ENCODE measurements at regions not wholly inside any gene's neighbourhood (a gene's known extent, or its start where the extent isn't known, plus 50 kb on each side); places are given as distances from the start of the nearest gene placed in this dataset.

DNA sequence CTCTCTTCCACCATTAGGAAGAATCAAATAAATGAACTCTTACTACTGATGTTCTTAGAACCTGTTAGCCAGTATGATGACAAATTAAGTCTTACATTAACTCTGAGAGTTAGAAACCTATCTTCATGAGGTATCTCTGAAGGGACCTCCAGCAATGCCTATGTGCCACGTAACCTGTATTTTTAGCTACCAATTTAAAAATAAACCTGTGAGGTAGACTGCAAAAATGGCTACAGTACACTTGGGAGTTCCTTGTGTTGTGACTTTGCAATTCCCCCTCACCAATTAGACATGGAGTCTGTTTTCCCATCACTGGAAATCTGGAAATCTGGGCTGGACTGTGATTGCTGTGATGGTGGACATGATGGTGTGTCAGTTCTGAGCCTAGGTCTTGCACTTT, 143.7 kb upstream of the MPHOSPH6 start:
- no peak overlapping the region for H3K27ac ChIP-seq (ENCODE audit: low read length)
- no peaks in the 10 kb centered on the region for H3K27me3 ChIP-seq (ENCODE audit: control insufficient read depth, insufficient read depth, low read length)
- H3K4me1 ChIP-seq (ENCODE audit: control insufficient read depth, insufficient read depth, low read length) = no peaks in the 10 kb centered on the region
- H3K36me3 ChIP-seq (ENCODE audit: control insufficient read depth, insufficient read depth, low read length) = no peaks in the 10 kb centered on the region
- H3K9me3 ChIP-seq (ENCODE audit: control insufficient read depth, insufficient read depth, low read length) = no peaks in the 10 kb centered on the region
- WGBS (ENCODE audit: insufficient coverage, insufficient read length) = no CpG with 5 or more reads among the region's 1 CpG
- H3K4me3 ChIP-seq (ENCODE audit: low read length) = no peak overlapping the region
- no peak for DNase-seq (ENCODE audit: low read depth, low spot score)

DNA sequence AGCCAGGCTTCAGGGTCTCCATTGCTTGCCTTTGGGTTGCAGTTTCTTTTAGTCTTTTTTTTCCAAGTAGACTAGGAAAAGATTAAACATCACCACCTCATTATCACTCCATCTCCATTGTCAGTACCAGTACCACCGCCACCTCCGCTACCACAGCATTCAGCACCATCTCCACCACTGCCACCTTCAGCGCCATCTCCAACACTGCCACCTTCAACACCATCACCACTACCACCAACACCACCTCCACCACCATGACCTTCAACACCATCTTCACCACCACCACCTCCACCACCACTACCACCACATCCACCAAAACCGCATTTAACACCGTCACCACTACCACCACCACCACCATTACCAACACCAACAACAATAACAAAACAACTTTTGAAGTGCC, 141.5 kb upstream of the MPHOSPH6 start:
- Histone ChIP-seq H3K4me3 (ENCODE audit: low read length) (no peak overlapping the region), H3K4me1 (ENCODE audit: control insufficient read depth, insufficient read depth, low read length) (no peaks in the 10 kb centered on the region), H3K27me3 (ENCODE audit: control insufficient read depth, insufficient read depth, low read length) (no peaks in the 10 kb centered on the region), H3K9me3 (ENCODE audit: control insufficient read depth, insufficient read depth, low read length) (no peaks in the 10 kb centered on the region), H3K36me3 (ENCODE audit: control insufficient read depth, insufficient read depth, low read length) (no peaks in the 10 kb centered on the region), H3K27ac (ENCODE audit: low read length) (no peak overlapping the region)
- WGBS (ENCODE audit: insufficient coverage, insufficient read length) = 100% methylated on average over 1 of the region's 5 CpGs
- DNase-seq (ENCODE audit: low read depth, low spot score) = no peak

DNA sequence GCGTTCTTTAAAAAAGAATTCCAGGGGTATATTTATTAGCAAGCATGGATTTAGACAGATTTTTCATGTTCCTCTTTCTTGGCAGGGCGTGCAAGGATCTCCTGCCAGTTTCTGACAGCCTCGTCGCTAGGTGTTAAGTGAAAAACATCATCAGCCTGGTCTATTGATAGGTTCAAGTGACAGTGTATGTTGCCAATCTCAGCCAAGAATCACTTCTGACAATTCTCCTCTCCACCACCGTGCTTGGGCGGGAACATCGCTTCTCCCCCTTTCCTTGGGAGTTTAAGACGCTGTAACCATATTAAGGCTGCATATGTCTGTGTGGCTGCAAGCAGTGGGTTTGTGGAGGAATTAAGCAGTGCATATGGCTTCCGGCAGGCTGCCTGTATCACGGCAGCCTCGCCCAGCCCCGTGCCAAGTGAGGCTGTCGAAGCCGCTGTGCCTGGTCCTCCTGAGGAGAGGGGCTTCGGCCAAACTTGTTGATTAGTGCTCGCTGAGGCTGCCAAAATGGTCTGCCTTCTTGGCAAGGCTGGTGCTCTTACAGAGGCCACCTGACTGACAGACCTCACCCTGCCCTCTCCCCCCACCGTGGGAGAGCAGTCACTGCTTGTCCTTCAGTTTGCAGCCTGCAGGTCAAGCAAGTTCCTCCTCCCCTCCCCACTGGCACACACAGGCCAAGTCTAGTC, 132.2 kb upstream of the MPHOSPH6 start:
- DNase-seq (ENCODE audit: low read depth, low spot score) = no peak
- Histone ChIP-seq H3K27me3 (ENCODE audit: control insufficient read depth, insufficient read depth, low read length) (no peaks in the 10 kb centered on the region), H3K9me3 (ENCODE audit: control insufficient read depth, insufficient read depth, low read length) (no peaks in the 10 kb centered on the region), H3K4me1 (ENCODE audit: control insufficient read depth, insufficient read depth, low read length) (no peaks in the 10 kb centered on the region), H3K27ac (ENCODE audit: low read length) (no peak overlapping the region), H3K4me3 (ENCODE audit: low read length) (no peak overlapping the region), H3K36me3 (ENCODE audit: control insufficient read depth, insufficient read depth, low read length) (no peaks in the 10 kb centered on the region)
- WGBS (ENCODE audit: insufficient coverage, insufficient read length) = no CpG with 5 or more reads among the region's 17 CpGs

DNA sequence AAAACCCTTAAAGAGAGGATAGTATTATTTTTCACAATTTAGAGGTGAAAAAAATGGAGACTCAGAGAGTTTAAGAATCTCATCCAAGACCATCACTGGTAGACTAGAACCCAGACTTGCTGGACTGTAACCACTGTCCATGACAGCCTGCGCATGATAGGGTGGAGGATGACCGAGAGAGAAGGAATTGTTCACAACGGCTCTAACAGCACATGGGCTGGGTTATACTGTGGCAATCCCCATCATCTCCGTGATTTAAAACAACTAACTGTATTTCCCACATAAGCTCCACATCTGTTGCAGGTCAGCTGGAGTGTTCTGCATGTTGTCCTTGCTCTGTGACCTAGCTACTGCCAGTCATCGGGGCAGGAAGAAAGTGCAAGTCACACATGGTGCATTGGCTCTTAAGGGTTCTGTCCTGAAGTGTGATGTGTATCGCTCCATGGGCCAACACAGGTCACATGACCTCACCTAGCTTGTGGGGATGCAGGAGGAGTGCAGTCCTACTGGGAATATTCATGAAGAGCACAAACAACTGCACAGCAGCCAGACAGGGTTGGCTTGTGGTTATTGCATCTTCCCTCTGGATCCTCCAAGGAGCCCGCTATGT, 131.2 kb upstream of the MPHOSPH6 start:
- no peaks in the 10 kb centered on the region for H3K27me3 ChIP-seq (ENCODE audit: control insufficient read depth, insufficient read depth, low read length)
- WGBS (ENCODE audit: insufficient coverage, insufficient read length) = no CpG with 5 or more reads among the region's 7 CpGs
- no peak overlapping the region for H3K27ac ChIP-seq (ENCODE audit: low read length)
- no peaks in the 10 kb centered on the region for H3K4me1 ChIP-seq (ENCODE audit: control insufficient read depth, insufficient read depth, low read length)
- DNase-seq (ENCODE audit: low read depth, low spot score) = no peak
- no peaks in the 10 kb centered on the region for H3K9me3 ChIP-seq (ENCODE audit: control insufficient read depth, insufficient read depth, low read length)
- H3K36me3 ChIP-seq (ENCODE audit: control insufficient read depth, insufficient read depth, low read length) = no peaks in the 10 kb centered on the region
- no peak overlapping the region for H3K4me3 ChIP-seq (ENCODE audit: low read length)

DNA sequence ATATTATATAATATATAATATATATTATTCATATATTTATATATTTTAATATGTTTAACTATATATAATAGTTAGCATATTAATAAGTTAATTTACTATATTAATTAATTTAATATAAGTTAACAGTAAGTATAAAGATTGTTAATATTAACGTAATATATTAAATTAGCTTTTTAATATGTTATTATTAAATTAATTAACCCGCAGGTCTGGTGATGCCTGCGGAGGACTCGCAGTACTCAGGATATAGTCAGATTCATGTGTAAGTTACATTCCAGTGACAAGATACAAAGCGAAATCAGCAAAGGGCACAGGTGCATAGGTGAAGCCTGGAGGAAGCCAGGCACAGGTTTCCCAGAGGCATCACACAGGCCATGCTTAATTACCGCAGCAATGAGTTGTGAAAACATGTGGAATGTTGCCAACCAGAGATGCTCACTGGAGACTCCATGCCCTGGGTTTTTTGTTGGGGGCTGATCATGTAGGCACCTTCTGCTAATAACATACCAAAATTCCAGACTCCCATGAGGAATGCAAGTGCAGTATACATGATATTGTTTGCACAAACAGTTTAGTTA, 130.4 kb upstream of the MPHOSPH6 start:
- Histone ChIP-seq H3K27me3 (ENCODE audit: control insufficient read depth, insufficient read depth, low read length) (no peaks in the 10 kb centered on the region), H3K27ac (ENCODE audit: low read length) (no peak overlapping the region), H3K36me3 (ENCODE audit: control insufficient read depth, insufficient read depth, low read length) (no peaks in the 10 kb centered on the region), H3K9me3 (ENCODE audit: control insufficient read depth, insufficient read depth, low read length) (no peaks in the 10 kb centered on the region), H3K4me3 (ENCODE audit: low read length) (no peak overlapping the region), H3K4me1 (ENCODE audit: control insufficient read depth, insufficient read depth, low read length) (no peaks in the 10 kb centered on the region)
- DNase-seq (ENCODE audit: low read depth, low spot score) = no peak
- WGBS (ENCODE audit: insufficient coverage, insufficient read length) = no CpG with 5 or more reads among the region's 6 CpGs

DNA sequence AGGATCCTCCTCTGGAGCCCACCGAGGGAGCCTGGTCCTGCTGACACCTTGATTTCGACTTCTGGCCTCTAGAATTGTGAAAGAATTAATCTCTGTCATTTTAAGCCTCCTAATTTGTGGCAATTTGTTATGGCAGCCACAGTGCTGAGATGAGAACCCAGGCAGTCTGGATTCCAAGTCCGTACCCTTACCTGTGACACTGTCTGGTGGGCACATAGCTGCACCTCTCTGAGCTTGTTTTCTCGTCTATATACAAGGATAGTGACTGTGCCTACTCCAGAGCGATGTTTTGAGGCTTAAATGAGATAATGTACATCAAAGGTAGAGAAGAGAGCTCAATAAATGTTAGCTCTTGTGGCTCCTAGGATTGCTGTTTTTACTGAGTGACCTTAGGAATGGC, 128.4 kb upstream of the MPHOSPH6 start:
- no peak for DNase-seq (ENCODE audit: low read depth, low spot score)
- Histone ChIP-seq H3K4me1 (ENCODE audit: control insufficient read depth, insufficient read depth, low read length) (no peaks in the 10 kb centered on the region), H3K27me3 (ENCODE audit: control insufficient read depth, insufficient read depth, low read length) (no peaks in the 10 kb centered on the region), H3K4me3 (ENCODE audit: low read length) (no peak overlapping the region), H3K36me3 (ENCODE audit: control insufficient read depth, insufficient read depth, low read length) (no peaks in the 10 kb centered on the region), H3K27ac (ENCODE audit: low read length) (no peak overlapping the region), H3K9me3 (ENCODE audit: control insufficient read depth, insufficient read depth, low read length) (no peaks in the 10 kb centered on the region)
- WGBS (ENCODE audit: insufficient coverage, insufficient read length) = no CpG with 5 or more reads among the region's 5 CpGs

DNA sequence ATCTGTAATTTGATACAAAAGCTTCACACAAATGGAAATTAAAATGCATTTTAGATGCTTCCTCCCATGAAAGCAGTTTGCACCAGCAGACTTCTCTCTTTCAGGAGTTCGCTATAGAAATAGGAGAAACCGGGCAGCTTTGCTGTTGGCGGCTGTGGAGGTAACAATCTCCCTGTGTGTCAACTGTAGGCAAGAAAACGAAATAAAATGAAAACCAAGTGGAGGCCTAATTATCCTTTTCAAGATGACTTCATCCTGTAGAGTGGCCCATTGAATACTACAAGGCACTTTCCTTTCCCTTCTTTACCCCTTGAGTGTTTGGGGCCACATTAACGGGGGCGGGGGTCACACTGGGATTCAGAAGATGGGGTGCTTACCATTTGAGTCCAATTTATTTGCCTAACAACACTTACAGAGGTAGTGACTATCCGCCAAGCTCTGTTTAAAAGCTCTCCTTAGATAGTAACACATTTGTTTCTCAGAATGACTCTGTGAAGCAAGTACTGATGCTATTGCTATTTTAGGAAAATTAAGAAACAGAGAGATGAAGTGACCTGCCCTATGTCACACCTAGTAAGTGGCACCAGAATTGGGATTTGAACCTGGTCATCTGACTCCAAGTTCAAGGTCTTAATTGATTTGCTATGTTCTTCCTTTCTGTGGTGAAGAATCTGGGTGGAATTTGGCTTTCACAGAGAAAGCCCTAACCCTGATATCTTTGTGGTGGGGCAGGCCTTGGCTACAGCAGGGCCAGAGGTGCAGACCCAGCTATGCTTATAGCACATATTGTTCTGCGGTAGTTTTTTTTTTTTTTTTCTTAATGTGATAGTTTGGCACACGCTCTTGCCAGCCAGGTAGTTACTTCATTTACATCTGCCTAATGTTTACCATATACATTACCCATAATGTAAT, 125.5 kb upstream of the MPHOSPH6 start:
- H3K4me1 ChIP-seq (ENCODE audit: control insufficient read depth, insufficient read depth, low read length) = no peaks in the 10 kb centered on the region
- H3K36me3 ChIP-seq (ENCODE audit: control insufficient read depth, insufficient read depth, low read length) = no peaks in the 10 kb centered on the region
- no peaks in the 10 kb centered on the region for H3K9me3 ChIP-seq (ENCODE audit: control insufficient read depth, insufficient read depth, low read length)
- H3K4me3 ChIP-seq (ENCODE audit: low read length) = no peak overlapping the region
- no peak overlapping the region for H3K27ac ChIP-seq (ENCODE audit: low read length)
- DNase-seq (ENCODE audit: low read depth, low spot score) = no peak
- WGBS (ENCODE audit: insufficient coverage, insufficient read length) = no CpG with 5 or more reads among the region's 9 CpGs
- no peaks in the 10 kb centered on the region for H3K27me3 ChIP-seq (ENCODE audit: control insufficient read depth, insufficient read depth, low read length)

DNA sequence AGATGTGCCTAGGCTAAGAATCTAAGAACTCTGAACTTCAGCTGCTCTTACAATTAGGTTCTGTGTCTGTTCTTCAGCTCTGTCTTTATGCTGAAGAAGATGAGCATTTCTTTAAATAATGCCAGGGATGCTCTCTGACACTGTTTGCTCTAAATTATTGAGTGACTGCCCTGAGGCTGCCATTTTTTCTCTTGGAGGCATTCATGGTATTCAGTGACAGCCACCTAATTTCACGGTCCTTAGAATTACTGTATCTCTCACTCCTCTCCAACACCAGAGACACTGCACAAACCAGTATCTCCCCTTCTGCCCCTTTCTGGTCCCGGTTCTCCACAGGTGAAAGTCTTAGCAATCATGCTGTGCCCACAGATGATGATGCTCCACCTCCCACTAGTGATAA, 123.6 kb upstream of the MPHOSPH6 start:
- DNase-seq (ENCODE audit: low read depth, low spot score) = no peak
- no peak overlapping the region for H3K27ac ChIP-seq (ENCODE audit: low read length)
- H3K9me3 ChIP-seq (ENCODE audit: control insufficient read depth, insufficient read depth, low read length) = no peaks in the 10 kb centered on the region
- no peaks in the 10 kb centered on the region for H3K4me1 ChIP-seq (ENCODE audit: control insufficient read depth, insufficient read depth, low read length)
- H3K4me3 ChIP-seq (ENCODE audit: low read length) = no peak overlapping the region
- no peaks in the 10 kb centered on the region for H3K36me3 ChIP-seq (ENCODE audit: control insufficient read depth, insufficient read depth, low read length)
- no peaks in the 10 kb centered on the region for H3K27me3 ChIP-seq (ENCODE audit: control insufficient read depth, insufficient read depth, low read length)
- WGBS (ENCODE audit: insufficient coverage, insufficient read length) = no CpG with 5 or more reads among the region's 2 CpGs

DNA sequence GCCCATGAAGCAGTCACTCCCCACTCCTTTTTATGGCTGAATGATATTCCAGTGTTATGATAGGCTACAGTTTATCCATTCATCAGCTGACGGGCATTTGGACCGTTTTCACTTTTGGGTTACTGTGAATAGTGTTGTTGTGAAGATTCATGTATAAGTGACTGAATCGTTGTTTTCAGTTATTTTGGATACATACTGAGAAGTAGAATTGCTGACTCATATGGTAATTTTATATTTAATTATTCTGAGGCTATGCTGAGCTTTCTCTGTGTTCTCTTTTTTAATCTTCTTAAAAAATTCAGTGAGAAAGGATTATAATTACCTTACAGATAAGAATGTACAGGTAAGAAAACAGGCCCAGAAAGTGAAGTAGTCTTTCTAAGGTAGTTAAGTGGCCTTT, 117.9 kb upstream of the MPHOSPH6 start:
- Histone ChIP-seq H3K36me3 (ENCODE audit: control insufficient read depth, insufficient read depth, low read length) (no peaks in the 10 kb centered on the region), H3K27ac (ENCODE audit: low read length) (no peak overlapping the region), H3K27me3 (ENCODE audit: control insufficient read depth, insufficient read depth, low read length) (no peaks in the 10 kb centered on the region), H3K4me3 (ENCODE audit: low read length) (no peak overlapping the region), H3K4me1 (ENCODE audit: control insufficient read depth, insufficient read depth, low read length) (no peaks in the 10 kb centered on the region), H3K9me3 (ENCODE audit: control insufficient read depth, insufficient read depth, low read length) (no peaks in the 10 kb centered on the region)
- DNase-seq (ENCODE audit: low read depth, low spot score) = no peak
- no CpG with 5 or more reads among the region's 3 CpGs for WGBS (ENCODE audit: insufficient coverage, insufficient read length)

DNA sequence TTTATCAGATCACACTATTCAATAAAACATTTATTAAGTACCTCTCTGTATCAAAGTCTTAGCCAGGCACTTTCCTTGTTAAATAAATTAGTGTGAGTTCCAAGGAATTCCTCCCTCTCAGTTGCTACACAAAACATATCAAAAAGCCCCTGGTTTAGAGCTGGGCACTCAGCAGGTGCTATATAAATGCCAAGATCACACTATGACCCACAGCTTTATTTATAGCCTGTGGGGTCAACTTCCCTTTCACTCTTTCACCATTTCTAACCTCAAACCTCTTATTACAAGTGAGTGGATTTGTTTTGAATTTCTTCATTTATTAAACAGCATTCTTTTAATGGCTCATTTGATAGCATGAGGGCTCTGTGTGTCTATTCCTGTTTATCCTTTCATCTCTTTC, 112.6 kb upstream of the MPHOSPH6 start:
- no peak overlapping the region for H3K27ac ChIP-seq (ENCODE audit: low read length)
- no peaks in the 10 kb centered on the region for H3K4me1 ChIP-seq (ENCODE audit: control insufficient read depth, insufficient read depth, low read length)
- no peaks in the 10 kb centered on the region for H3K9me3 ChIP-seq (ENCODE audit: control insufficient read depth, insufficient read depth, low read length)
- H3K36me3 ChIP-seq (ENCODE audit: control insufficient read depth, insufficient read depth, low read length) = no peaks in the 10 kb centered on the region
- DNase-seq (ENCODE audit: low read depth, low spot score) = no peak
- H3K4me3 ChIP-seq (ENCODE audit: low read length) = no peak overlapping the region
- H3K27me3 ChIP-seq (ENCODE audit: control insufficient read depth, insufficient read depth, low read length) = no peaks in the 10 kb centered on the region

Data from iPS DF 6.9 (cell line).